Stimulated activated CD4-positive, alpha-beta T cell treated with anti-CD3 and anti-CD28 coated beads, TNF-alpha, amount 100 ng/mL, for 48 hours (primary cell): ENCODE measurements at regions not wholly inside any gene's neighbourhood (a gene's known extent, or its start where the extent isn't known, plus 50 kb on each side); places are given as distances from the start of the nearest gene placed in this dataset.

ENCODE experiments used
- DNase-seq, 3 donors: peaks; one replicate each; pipeline ENCODE4 v3.0.0-alpha.2; 2020; ENCODE audit warnings: low read depth in 3 of 3

GRCh38 chr3:68163062-68163461 lies 508.6 kb upstream of the SUCLG2 start:
- no peak for DNase-seq

- DNase-seq, result no peak
These were observed 508.2 kb upstream of the SUCLG2 start for GRCh38 chr3:68162644-68163043.

GRCh38 chr3:68151359-68151758 lies 496.9 kb upstream of the SUCLG2 start:
- no peak for DNase-seq

GRCh38 chr3:68148447-68148846 lies 494.0 kb upstream of the SUCLG2 start:
- DNase-seq, result no peak

- DNase-seq, result no peak
These were observed 488.0 kb upstream of the SUCLG2 start for GRCh38 chr3:68142441-68142840.

- DNase-seq, result no peak
These were observed 485.5 kb upstream of the SUCLG2 start for GRCh38 chr3:68139897-68140296.

- no peak for DNase-seq
These were observed 482.0 kb upstream of the SUCLG2 start for GRCh38 chr3:68136411-68136810.

- no peak for DNase-seq
These were observed 480.7 kb upstream of the SUCLG2 start for GRCh38 chr3:68135067-68135466.

- DNase-seq, result no peak
These were observed 474.7 kb upstream of the SUCLG2 start for GRCh38 chr3:68129065-68129464.

GRCh38 chr3:68123231-68123630 lies 468.8 kb upstream of the SUCLG2 start:
- no peak for DNase-seq

- no peak for DNase-seq
These were observed 466.9 kb upstream of the SUCLG2 start for GRCh38 chr3:68121287-68121686.

GRCh38 chr3:68116580-68116979 lies 462.2 kb upstream of the SUCLG2 start:
- no peak for DNase-seq

GRCh38 chr3:68103811-68104210 lies 449.4 kb upstream of the SUCLG2 start:
- no peak for DNase-seq

GRCh38 chr3:68090571-68090970 lies 436.2 kb upstream of the SUCLG2 start:
- DNase-seq, result no peak

- no peak for DNase-seq
These were observed 435.2 kb upstream of the SUCLG2 start for GRCh38 chr3:68089572-68090011.

GRCh38 chr3:68088636-68089035 lies 434.2 kb upstream of the SUCLG2 start:
- DNase-seq, result no peak

- peak in 2 of 3 donors; percentile 7 to 8 for DNase-seq
These were observed 433.8 kb upstream of the SUCLG2 start for GRCh38 chr3:68088216-68088615.

- no peak for DNase-seq
These were observed 417.6 kb upstream of the SUCLG2 start for GRCh38 chr3:68072062-68072461.

GRCh38 chr3:68070186-68070585 lies 415.8 kb upstream of the SUCLG2 start:
- DNase-seq, result no peak

GRCh38 chr3:68067314-68067713 lies 412.9 kb upstream of the SUCLG2 start:
- no peak for DNase-seq

- no peak for DNase-seq
These were observed 408.5 kb upstream of the SUCLG2 start for GRCh38 chr3:68062926-68063325.

- no peak for DNase-seq
These were observed 406.5 kb upstream of the SUCLG2 start for GRCh38 chr3:68060910-68061309.

- DNase-seq, result no peak
These were observed 405.8 kb upstream of the SUCLG2 start for GRCh38 chr3:68060191-68060590.

- no peak for DNase-seq
These were observed 405.3 kb upstream of the SUCLG2 start for GRCh38 chr3:68059628-68060152.
